HG03045 (cell line): ENCODE measurements at regions not wholly inside any gene's neighbourhood (a gene's known extent, or its start where the extent isn't known, plus 50 kb on each side); places are given as distances from the start of the nearest gene placed in this dataset.

ENCODE experiments used
- ATAC-seq: cut with Tn5 transposase; IDR thresholded peaks from one replicate; pipeline ENCODE4 v1.9.1; 2021; ENCODE audit warnings: mild to moderate bottlenecking, moderate library complexity; ENCODE audit not compliant: unreplicated experiment

GRCh38 chr9:129403779-129404620, 216.9 kb downstream of the C9orf50 start:
- ATAC-seq, result no peak

DNA sequence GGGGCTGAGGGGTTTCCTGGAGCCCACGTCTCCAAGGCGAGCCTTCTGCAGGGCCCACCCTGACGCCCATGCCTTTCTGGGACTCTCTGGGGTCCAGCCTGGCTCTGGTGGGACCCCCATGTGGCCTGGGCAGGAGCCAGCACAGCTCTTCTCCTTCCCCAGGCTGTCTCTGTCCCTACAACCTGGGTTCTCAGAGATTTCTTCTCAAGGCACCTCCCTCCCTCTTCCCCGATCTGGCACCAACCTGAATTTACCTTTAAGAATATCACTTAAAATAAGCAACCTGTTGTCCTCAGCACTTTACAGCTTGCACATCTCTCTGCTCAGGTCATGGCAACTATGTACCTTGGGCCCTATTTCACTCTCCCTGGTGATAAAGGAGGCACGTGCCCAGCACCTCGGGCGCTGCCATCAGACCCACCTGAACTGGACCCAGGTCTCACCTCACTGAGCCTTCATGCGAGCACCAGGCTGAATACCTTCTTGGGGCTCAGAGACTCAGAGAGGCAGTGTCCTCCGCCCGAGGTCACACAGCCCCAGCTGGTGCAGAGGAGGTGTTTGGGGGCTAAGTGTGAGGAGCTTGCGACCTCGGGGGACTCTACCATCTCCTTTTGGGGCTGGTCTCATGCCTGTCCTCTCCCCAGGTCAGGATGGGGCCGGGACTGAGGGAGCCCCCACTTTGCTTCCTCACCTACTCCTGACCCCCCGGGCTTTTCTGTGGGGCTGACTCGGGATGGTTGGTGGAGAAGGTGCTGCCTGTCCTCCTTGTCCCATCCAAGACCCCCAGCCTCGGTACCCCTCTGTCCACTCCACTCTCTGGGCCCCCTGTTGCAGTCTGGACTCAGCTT, 217.7 kb downstream of the C9orf50 start:
- ATAC-seq, result no peak

GRCh38 chr9:129402371-129402739, 218.5 kb downstream of the C9orf50 start:
- ATAC-seq, result no peak

- ATAC-seq, result no peak
Observed at GRCh38 chr9:129401623-129402370, 219.1 kb downstream of the C9orf50 start.

DNA sequence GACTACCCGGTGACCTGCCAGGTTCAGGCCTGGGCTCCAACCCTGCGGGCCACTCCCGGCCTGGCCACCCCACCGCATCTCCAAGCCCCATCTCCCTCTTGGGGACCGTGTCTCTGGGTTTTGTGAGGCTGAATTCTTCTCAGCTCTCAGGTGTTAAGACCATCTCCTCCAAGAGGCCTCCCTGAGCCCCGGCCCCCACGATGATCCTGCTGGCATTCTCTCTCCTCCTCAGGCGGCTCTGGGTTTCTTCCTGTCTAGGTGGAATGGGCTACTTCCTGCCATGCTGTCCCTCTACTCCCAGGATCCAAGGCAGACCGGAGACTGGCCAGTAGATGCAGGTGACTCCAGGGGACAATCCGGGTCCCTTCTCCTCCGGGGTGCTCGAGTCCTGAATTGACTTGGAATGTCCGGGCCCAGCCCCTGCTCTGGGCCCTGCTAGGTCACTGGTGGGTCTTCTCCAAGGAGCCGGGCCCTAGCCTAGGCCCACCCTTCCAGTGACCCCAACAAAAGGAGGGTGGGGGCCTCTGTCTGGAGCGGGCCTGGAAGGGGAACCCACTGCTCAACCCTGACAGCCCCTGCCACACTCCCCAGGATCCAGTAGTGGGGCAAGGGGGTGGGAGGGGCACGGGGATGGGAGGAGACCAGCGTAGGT, 219.8 kb downstream of the C9orf50 start:
- no peak for ATAC-seq

DNA sequence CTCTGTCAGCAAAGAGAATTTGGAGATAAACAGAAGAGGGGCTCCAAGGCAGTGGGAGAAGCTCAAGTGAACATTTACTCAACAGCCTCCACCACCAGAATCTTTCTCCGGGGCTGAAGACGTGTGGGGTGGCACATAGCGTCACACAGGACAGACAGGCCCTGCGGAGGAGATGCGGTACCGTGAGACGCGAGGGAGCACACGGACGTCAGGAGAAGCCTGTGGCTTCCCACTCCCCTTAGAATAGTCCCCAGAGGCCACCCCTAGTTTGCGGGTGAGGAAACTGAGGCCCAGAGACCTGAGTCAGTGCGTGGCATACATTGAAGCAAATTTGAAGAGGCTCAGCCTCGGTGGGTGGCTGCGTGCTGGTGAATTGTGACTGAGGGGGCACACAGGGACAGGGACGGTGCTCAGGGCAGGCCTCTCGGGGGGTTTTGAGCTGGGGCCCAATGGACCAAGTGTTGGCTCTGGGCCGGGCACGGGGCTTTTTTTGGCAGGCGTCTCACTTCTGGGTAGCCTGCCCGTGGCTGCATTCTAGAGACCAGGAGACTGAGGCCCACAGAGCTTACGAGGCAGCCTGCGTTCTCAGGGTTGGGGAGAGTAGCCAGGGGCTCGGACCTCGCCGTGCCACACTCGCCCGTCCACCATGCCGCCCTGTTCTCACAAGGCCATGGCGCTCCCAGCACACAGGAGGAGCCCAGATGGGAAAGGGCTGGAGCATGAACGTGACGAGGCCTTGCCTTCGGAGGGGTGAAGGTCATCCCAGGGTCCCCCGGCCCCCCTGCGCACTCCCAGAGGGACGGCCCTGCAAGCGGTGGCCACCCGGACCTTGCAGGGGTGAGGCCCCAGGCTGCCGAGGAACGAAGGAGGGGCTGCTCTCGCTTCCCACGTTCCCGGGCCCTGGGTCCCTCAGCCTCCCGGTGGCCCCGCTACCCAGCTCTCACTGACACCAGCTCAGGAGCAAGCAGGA, 220.6 kb downstream of the C9orf50 start:
- no peak for ATAC-seq

GRCh38 chr9:129399634-129399990, 221.3 kb downstream of the C9orf50 start:
- no peak for ATAC-seq

DNA sequence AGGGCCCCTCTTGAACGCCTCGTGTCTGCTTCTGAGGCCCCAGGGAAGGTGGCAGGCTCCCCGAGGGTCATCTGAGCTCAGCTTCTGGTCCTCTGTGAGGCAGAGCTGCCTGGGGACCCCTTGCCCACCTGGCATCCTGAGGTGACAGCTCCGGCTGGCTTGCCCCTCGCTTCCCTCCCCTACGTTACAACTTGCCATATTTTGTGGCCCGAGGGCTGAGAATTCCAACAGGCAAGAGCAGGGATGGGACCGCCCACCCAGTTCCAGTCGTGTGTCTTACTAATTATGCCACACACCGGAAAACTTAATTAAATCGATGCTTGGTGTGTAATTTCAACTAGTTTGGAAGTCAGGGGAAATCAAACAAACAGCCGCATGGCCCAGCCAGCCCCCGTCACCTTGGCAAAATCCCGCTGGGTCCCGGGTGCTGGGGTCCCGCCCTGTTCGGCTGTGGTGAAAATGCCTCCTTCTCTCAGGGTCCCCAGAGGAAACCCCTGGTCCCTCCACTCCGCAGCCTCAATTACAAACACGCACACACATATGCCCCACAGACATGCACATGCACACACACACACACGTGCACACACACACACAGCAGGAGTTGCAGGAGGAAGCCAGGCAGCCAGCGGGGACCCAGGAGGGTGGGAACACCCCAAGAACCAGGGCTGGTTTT, 221.0 kb upstream of the IER5L start:
- no peak for ATAC-seq

GRCh38 chr9:129398101-129398960, 220.3 kb upstream of the IER5L start:
- ATAC-seq, result no peak

DNA sequence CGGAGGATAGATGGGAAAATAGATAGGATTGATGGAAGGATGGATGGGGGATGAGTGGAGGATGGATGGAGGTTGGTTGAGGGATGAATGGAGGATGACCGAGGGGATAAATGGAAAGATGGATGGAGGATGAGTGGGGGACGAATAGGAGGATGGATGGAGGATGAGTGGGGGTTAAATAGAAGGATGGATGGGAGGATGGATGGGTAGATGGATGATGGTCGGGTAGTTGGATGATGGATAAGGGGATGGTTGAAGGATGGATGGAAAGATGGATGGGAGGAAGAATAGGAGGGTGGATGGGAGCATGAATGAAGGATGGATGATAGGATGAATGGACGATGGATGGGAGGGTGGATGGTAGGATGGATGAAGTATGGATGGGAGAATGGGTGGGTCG, 219.3 kb upstream of the IER5L start:
- no peak for ATAC-seq

DNA sequence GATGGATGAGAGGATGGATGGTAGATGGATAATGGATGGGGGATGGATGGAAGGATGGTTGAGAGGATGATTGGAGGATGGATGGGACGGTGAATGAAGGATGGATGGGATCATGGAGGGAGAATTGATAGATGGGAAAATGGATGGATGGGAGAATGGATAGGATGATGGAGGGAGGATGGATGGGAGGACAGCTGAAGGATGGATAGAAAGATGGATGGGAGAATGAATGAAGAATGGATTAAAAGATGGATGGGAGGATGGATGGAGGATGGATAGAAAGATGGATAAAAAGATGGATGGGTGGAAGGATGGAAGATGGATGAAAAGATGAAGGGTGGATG, 218.3 kb upstream of the IER5L start:
- ATAC-seq, result no peak

DNA sequence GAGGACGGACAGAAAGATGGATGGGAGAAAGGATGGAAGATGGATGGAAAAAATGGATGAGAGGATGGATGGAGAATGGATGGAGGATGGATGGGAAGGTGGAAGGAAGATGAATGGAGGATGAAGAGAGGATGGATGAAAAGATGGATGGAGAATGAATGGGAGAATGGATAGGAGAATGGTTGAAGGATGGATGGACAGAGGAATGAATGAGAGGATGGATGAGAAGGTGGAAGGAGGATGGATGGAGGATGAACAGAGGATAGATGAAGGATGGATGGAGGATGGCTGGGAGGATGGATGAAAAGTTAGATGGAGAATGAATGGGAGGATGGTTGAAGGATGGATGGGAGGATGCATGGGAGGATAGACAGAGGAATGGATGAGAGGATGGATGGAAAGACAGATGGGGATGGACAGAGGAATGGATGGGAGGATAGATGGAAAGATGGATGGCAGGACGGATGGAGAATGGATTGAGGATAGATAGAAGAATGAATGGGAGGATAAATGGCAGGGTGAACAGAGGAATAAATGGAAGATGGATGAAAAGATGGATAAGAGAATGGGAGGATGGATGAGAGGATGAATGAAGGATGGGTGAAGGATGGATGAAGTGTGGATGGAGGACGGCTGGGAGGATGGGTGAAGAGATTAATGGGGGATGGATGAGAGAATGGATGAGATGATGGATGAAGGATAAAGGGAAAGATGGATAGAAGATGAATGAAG, 217.7 kb upstream of the IER5L start:
- ATAC-seq, result no peak

DNA sequence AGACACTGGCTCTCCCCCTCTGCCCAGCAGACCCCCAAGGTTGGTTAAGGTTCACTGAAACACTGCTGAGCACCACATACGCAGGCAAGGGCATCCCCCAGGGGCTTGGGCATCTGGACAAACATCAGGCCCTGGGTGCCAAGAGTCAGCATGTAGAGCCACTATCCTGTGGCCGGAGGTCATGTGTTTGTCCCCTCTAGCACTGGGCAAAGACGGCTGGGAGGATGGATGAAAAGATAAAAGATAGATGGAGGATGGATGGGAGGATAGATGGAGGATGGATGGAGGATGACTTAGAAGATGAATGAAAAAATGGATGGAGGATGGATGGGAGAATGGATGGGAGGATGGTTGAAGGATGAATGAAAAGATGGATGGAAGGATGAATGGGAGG, 216.8 kb upstream of the IER5L start:
- no peak for ATAC-seq

GRCh38 chr9:129394061-129394885, 216.2 kb upstream of the IER5L start:
- no peak for ATAC-seq

GRCh38 chr9:129393064-129393463, 215.0 kb upstream of the IER5L start:
- ATAC-seq, result no peak

GRCh38 chr9:129392093-129392541, 214.1 kb upstream of the IER5L start:
- ATAC-seq, result no peak

GRCh38 chr9:129391221-129391661, 213.2 kb upstream of the IER5L start:
- ATAC-seq, result no peak
